Stomach smooth muscle (tissue), 2 donors: ENCODE measurements at regions not wholly inside any gene's neighbourhood (a gene's known extent, or its start where the extent isn't known, plus 50 kb on each side); places are given as distances from the start of the nearest gene placed in this dataset.
"Not testable (repeated sequence)": the region's sequence is repeated elsewhere in the genome, so short reads cannot be mapped to it uniquely, and the experiment has no call there.

Experiments
- H3K27ac ChIP-seq: one replicate; pipeline ENCODE4 v1.7.0; 2013; ENCODE audit warnings: mild to moderate bottlenecking, low read length, inconsistent platforms
- H3K27me3 ChIP-seq, 2 donors: one replicate each; pipeline ENCODE4 v1.7.0; 2013; ENCODE audit warnings: low read length in 2 of 2; ENCODE audit not compliant: insufficient read depth in 2 of 2, control insufficient read depth in 1 of 2
- H3K36me3 ChIP-seq, 2 donors: one replicate each; pipeline ENCODE4 v1.7.0; 2013; ENCODE audit warnings: low read length in 2 of 2; ENCODE audit not compliant: control insufficient read depth in 2 of 2, insufficient read depth in 2 of 2
- H3K4me1 ChIP-seq: one replicate; pipeline ENCODE4 v1.7.0; 2013; ENCODE audit warnings: low read length; ENCODE audit not compliant: control insufficient read depth, insufficient read depth
- H3K4me3 ChIP-seq, 2 donors: one replicate each; pipeline ENCODE4 v1.7.0; 2013; ENCODE audit warnings: low read length in 2 of 2
- H3K9ac ChIP-seq, 2 donors: one replicate each; pipeline ENCODE4 v1.7.0; 2013; ENCODE audit warnings: low read length in 2 of 2, mild to moderate bottlenecking in 1 of 2
- H3K9me3 ChIP-seq, 2 donors: one replicate each; pipeline ENCODE4 v1.7.0; 2013; ENCODE audit warnings: low read length in 2 of 2; ENCODE audit not compliant: control insufficient read depth in 2 of 2
- donor health status: healthy.
- donor health status: Pancreatic carcinoma.

GRCh38 chr4:10853196-10853595 lies 168.6 kb upstream of the CLNK start:
- Histone ChIP-seq H3K36me3 (no peaks in the 10 kb centered on the region), H3K27me3 (no peaks in the 10 kb centered on the region), H3K4me1 (no peaks in the 10 kb centered on the region), H3K9ac (no peak overlapping the region), H3K4me3 (no peak overlapping the region), H3K9me3 (peaks cover 0 to 3% of the 10 kb centered on the region in 2 donors), H3K27ac (no peak overlapping the region)

GRCh38 chr4:10841697-10842096 lies 157.1 kb upstream of the CLNK start:
- Histone ChIP-seq H3K4me3 (no peak overlapping the region), H3K9ac (no peak overlapping the region), H3K4me1 (no peaks in the 10 kb centered on the region), H3K9me3 (no peaks in the 10 kb centered on the region), H3K27me3 (no peaks in the 10 kb centered on the region), H3K27ac (no peak overlapping the region), H3K36me3 (no peaks in the 10 kb centered on the region)

GRCh38 chr4:10837151-10837550 lies 152.6 kb upstream of the CLNK start:
- Histone ChIP-seq H3K27me3 (no peaks in the 10 kb centered on the region), H3K27ac (no peak overlapping the region), H3K9ac (no peak overlapping the region), H3K36me3 (no peaks in the 10 kb centered on the region), H3K4me1 (no peaks in the 10 kb centered on the region), H3K9me3 (no peaks in the 10 kb centered on the region), H3K4me3 (no peak overlapping the region)

GRCh38 chr4:10832806-10833628 lies 148.4 kb upstream of the CLNK start:
- H3K27ac ChIP-seq, result no peak overlapping the region
- no peaks in the 10 kb centered on the region for H3K4me1 ChIP-seq
- no peaks in the 10 kb centered on the region for H3K27me3 ChIP-seq
- no peak overlapping the region for H3K4me3 ChIP-seq
- H3K36me3 ChIP-seq, result no peaks in the 10 kb centered on the region
- no peaks in the 10 kb centered on the region for H3K9me3 ChIP-seq
- H3K9ac ChIP-seq, result no peak overlapping the region

- Histone ChIP-seq H3K36me3 (no peaks in the 10 kb centered on the region), H3K9ac (no peak overlapping the region), H3K4me1 (no peaks in the 10 kb centered on the region), H3K27ac (no peak overlapping the region), H3K9me3 (no peaks in the 10 kb centered on the region), H3K27me3 (no peaks in the 10 kb centered on the region), H3K4me3 (no peak overlapping the region)
Measured at GRCh38 chr4:10831727-10832408, 147.3 kb upstream of the CLNK start.

GRCh38 chr4:10828918-10829538 lies 144.5 kb upstream of the CLNK start:
- not testable (repeated sequence) for H3K36me3 ChIP-seq, H3K4me3 ChIP-seq, H3K27ac ChIP-seq, H3K27me3 ChIP-seq, H3K4me1 ChIP-seq, H3K9ac ChIP-seq, H3K9me3 ChIP-seq

GRCh38 chr4:10821826-10822225 lies 137.3 kb upstream of the CLNK start:
- no peaks in the 10 kb centered on the region for H3K36me3 ChIP-seq
- no peaks in the 10 kb centered on the region for H3K27me3 ChIP-seq
- H3K9me3 ChIP-seq, result no peaks in the 10 kb centered on the region
- H3K4me3 ChIP-seq, result no peak overlapping the region
- no peak overlapping the region for H3K9ac ChIP-seq
- H3K4me1 ChIP-seq, result no peaks in the 10 kb centered on the region
- no peak overlapping the region for H3K27ac ChIP-seq

- Histone ChIP-seq H3K4me1 (no peaks in the 10 kb centered on the region), H3K27ac (no peak overlapping the region), H3K4me3 (no peak overlapping the region), H3K9me3 (no peaks in the 10 kb centered on the region), H3K36me3 (no peaks in the 10 kb centered on the region), H3K9ac (no peak overlapping the region), H3K27me3 (no peaks in the 10 kb centered on the region)
Measured at GRCh38 chr4:10816571-10816970, 132.0 kb upstream of the CLNK start.

GRCh38 chr4:10811991-10812390 lies 127.4 kb upstream of the CLNK start:
- H3K9ac ChIP-seq, result no peak overlapping the region
- no peak overlapping the region for H3K27ac ChIP-seq
- H3K4me3 ChIP-seq, result no peak overlapping the region
- H3K9me3 ChIP-seq, result no peaks in the 10 kb centered on the region
- no peaks in the 10 kb centered on the region for H3K27me3 ChIP-seq
- no peaks in the 10 kb centered on the region for H3K36me3 ChIP-seq
- no peaks in the 10 kb centered on the region for H3K4me1 ChIP-seq

- no peaks in the 10 kb centered on the region for H3K9me3 ChIP-seq
- H3K4me3 ChIP-seq, result no peak overlapping the region
Measured at GRCh38 chr4:10810411-10810810, 125.8 kb upstream of the CLNK start.

GRCh38 chr4:10809905-10810304 lies 125.3 kb upstream of the CLNK start:
- H3K9ac ChIP-seq, result no peak overlapping the region
- H3K4me3 ChIP-seq, result no peak overlapping the region
- no peaks in the 10 kb centered on the region for H3K4me1 ChIP-seq
- no peaks in the 10 kb centered on the region for H3K27me3 ChIP-seq
- no peak overlapping the region for H3K27ac ChIP-seq
- H3K9me3 ChIP-seq, result no peaks in the 10 kb centered on the region
- H3K36me3 ChIP-seq, result no peaks in the 10 kb centered on the region

More at GRCh38 chr4:10810411-10810810, 125.8 kb upstream of the CLNK start:
- Histone ChIP-seq H3K27me3 (no peaks in the 10 kb centered on the region), H3K36me3 (no peaks in the 10 kb centered on the region), H3K9ac (no peak overlapping the region), H3K4me1 (no peaks in the 10 kb centered on the region), H3K27ac (no peak overlapping the region)
